Epithelial cell of esophagus (primary cell): ENCODE measurements at regions not wholly inside any gene's neighbourhood (a gene's known extent, or its start where the extent isn't known, plus 50 kb on each side); places are given as distances from the start of the nearest gene placed in this dataset.
A peak's percentile ranks its signal among the peaks of the same experiment; 100 is the strongest.

ENCODE experiments used
- DNase-seq: peaks from one replicate; pipeline ENCODE4 v3.0.0; 2010; ENCODE audit warnings: low read depth
- H3K4me3 ChIP-seq: 2 replicates; pipeline ENCODE4 v1.5.1; 2011; ENCODE audit warnings: mild to moderate bottlenecking, low read length, control low read depth
- CTCF ChIP-seq: IDR thresholded peaks from 2 replicates; pipeline ENCODE4 v1.5.1; 2011; ENCODE audit warnings: low read depth, mild to moderate bottlenecking, low read length, control low read depth, inconsistent platforms; ENCODE audit not compliant: insufficient read depth; ENCODE audit errors: missing control alignments

DNA sequence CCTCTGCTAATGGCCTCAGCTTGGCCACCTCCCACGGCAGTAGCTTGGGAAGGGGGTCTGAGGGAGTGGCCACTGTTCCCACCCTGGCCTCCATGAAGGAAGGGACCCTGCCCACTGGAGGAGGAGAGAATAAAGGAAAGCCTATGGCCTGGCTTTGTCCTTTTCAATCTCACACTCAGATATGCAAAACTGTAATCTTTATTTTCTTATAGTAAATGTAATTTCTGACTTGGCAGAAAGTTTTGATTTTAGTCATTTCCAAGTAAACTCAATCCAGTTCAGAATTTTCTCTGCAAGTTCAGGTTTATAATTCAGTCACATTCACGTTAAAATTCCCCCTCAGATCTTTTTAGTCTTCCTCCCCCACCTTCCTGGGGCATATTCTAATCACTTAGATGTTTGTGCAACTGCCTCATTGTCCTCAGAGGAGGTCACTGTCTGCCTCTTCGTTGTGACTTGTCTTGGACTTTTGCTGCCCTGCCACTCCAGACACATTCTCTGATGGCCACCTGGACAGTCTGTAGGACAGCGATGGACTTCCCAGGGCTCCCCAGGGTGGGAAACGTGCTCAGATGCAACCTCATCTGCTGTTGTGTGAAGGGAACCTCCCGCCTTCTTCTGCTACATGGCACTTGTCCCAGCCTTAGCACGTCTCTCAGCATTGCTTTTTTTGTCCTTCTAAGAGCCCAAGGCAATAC lies 222.8 kb upstream of the TBL1XR1 start:
- no peak for DNase-seq
- H3K4me3 ChIP-seq, result no peak overlapping the region
- no peak for TF ChIP-seq CTCF

DNA sequence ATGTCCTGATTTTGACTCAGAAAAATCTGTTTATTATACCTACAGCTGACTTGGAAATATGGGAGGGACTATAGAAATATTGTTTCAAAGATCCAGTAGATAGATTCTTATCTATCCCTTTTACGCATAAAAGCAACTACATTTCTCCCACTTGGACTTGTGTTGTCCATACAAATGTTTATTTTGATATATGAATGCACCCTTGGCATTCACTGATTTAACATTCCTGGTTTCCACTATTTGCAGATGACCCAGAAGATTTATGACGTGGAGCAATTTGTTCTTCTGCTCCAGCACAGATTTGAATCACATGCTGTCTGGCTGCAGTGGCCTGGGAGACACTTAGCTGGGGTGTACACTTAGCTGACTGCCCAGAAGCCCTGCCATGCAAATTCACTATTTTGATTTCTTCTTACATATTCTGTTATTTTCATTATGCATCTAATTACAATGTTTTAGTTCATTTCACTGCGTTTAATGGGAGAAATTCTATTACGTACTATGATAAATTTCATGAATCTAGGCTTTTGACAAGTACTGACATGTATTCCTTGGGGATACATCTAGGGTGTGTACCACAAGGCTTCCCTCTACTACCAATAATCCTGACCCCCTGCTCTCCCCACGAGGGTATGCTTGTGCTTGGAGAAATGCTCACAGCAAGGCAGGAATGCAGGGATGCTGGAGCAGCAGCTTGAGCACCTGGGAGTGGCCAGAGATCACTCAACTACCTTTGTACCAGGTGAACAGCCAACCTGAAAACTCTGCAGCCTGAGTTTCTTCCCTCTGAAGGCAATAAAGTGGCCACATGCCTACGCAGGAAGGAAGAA lies 223.6 kb upstream of the TBL1XR1 start:
- DNase-seq, result peak; percentile 13
- no peak overlapping the region for H3K4me3 ChIP-seq
- TF ChIP-seq CTCF, result no peak

DNA sequence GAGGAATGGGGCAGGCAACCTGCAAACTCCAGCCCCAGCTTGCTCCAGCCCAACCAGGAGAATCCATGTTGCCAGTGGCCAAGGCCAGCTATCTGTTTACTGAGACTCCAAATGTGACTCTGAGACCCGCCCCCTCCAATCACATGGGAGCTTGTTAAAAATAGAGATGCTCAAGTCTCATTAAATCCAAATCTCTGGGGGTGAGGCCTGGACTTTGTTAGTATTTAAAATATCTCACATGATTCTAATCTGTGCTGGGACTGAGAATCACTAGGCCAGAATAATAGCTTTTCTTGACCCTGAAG lies 224.2 kb upstream of the TBL1XR1 start:
- no peak overlapping the region for H3K4me3 ChIP-seq
- no peak for TF ChIP-seq CTCF
- no peak for DNase-seq

DNA sequence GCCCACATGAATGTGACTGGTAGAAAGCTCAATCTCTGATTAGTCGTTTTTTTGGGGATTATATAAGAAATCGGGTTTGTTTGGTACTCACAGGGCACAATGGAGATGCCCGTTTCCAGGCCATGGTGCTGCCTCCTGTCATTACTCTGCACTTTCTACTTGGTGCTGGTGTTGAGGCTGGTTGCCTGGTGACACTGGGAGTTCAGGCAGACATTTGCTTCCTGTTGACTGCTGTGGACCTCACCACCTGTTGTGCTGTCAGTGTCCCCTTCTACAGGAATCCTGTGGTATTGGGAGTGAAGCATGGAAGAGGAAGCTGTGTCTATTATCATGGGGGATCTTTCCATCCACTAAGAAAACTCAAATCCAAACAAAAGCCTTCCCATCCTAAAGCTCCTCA lies 227.2 kb upstream of the TBL1XR1 start:
- H3K4me3 ChIP-seq, result no peak overlapping the region
- no peak for DNase-seq
- no peak for TF ChIP-seq CTCF

DNA sequence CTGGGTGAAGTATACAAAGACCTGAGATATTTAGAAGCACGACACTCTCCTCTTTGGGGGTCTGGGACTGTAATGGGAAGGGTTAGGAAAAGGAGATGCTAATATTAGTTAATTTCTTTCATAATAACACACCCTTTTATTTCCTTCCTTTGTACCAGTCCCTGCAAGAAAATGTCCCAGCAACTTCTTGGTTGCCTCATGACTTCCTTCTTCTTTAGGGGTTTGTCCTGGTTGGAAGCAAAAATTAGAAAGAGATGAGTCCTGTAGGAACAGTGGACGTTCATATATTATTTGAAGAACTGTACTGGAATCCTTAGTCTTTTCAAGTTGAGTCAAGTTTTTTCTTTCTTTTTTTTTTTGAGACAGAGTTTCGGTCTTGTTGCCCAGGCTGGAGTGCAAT lies 227.8 kb upstream of the TBL1XR1 start:
- TF ChIP-seq CTCF, result no peak
- no peak for DNase-seq

GRCh38 chr3:177426106-177426877 lies 229.0 kb upstream of the TBL1XR1 start:
- no peak for TF ChIP-seq CTCF
- no peak for DNase-seq
- H3K4me3 ChIP-seq, result no peak overlapping the region

More for the DNA sequence above, 227.8 kb upstream of the TBL1XR1 start:
- no peak overlapping the region for H3K4me3 ChIP-seq
